Mesodermal cell (in vitro differentiated cells): ENCODE measurements at regions not wholly inside any gene's neighbourhood (a gene's known extent, or its start where the extent isn't known, plus 50 kb on each side); places are given as distances from the start of the nearest gene placed in this dataset.

Source experiments
- H3K27ac ChIP-seq: 2 replicates; pipeline ENCODE4 v1.7.0; 2013; ENCODE audit warnings: mild to moderate bottlenecking, low read depth, low read length, moderate library complexity; ENCODE audit not compliant: severe bottlenecking
- H3K36me3 ChIP-seq: 2 replicates; pipeline ENCODE4 v1.7.1; 2013; ENCODE audit warnings: mild to moderate bottlenecking, low read length, moderate library complexity; ENCODE audit not compliant: control insufficient read depth, insufficient read depth
- H3K4me1 ChIP-seq: one replicate; pipeline ENCODE4 v1.7.1; 2013; ENCODE audit warnings: mild to moderate bottlenecking, low read length; ENCODE audit not compliant: insufficient read depth, control insufficient read depth, poor library complexity, severe bottlenecking
- H3K4me3 ChIP-seq: 2 replicates; pipeline ENCODE4 v1.7.0; 2013; ENCODE audit warnings: low read length, control low read depth, mild to moderate bottlenecking; ENCODE audit not compliant: insufficient read depth, poor library complexity, severe bottlenecking; ENCODE audit errors: extremely low read depth
- H3K9me3 ChIP-seq: 2 replicates; pipeline ENCODE4 v1.7.1; 2013; ENCODE audit warnings: mild to moderate bottlenecking, low read length, moderate library complexity; ENCODE audit not compliant: control insufficient read depth
- WGBS, 2 experiments: methylation state at CpG; one replicate each; pipeline ENCODE4 v1.1.5; 2013; ENCODE audit warnings: missing lambda C conversion rate in 2 of 2; ENCODE audit not compliant: insufficient coverage in 2 of 2; 5-methylcytosine and 5-hydroxymethylcytosine counted together

GRCh38 chr4:127102361-127102760 lies 530.4 kb upstream of the INTU start:
- no CpG with 5 or more reads among the region's 1 CpG for WGBS, 2 experiments
- no peaks in the 10 kb centered on the region for H3K9me3 ChIP-seq
- no peaks in the 10 kb centered on the region for H3K36me3 ChIP-seq

GRCh38 chr4:127103681-127104115 lies 529.1 kb upstream of the INTU start:
- H3K4me3 ChIP-seq: no peak overlapping the region
- H3K27ac ChIP-seq: no peak overlapping the region
- no peaks in the 10 kb centered on the region for H3K9me3 ChIP-seq
- WGBS, 2 experiments: no CpG with 5 or more reads among the region's 3 CpGs
- H3K36me3 ChIP-seq: no peaks in the 10 kb centered on the region
- no peaks in the 10 kb centered on the region for H3K4me1 ChIP-seq

More at GRCh38 chr4:127102361-127102760, 530.4 kb upstream of the INTU start:
- no peaks in the 10 kb centered on the region for H3K4me1 ChIP-seq
- no peak overlapping the region for H3K4me3 ChIP-seq
- H3K27ac ChIP-seq: no peak overlapping the region

GRCh38 chr4:127113844-127114362 lies 518.9 kb upstream of the INTU start:
- Histone ChIP-seq H3K4me1 (no peaks in the 10 kb centered on the region), H3K9me3 (no peaks in the 10 kb centered on the region), H3K27ac (no peak overlapping the region), H3K4me3 (no peak overlapping the region), H3K36me3 (no peaks in the 10 kb centered on the region)

GRCh38 chr4:127118681-127119080 lies 514.1 kb upstream of the INTU start:
- H3K4me3 ChIP-seq: no peak overlapping the region
- no peaks in the 10 kb centered on the region for H3K9me3 ChIP-seq
- H3K4me1 ChIP-seq: no peaks in the 10 kb centered on the region
- H3K36me3 ChIP-seq: no peaks in the 10 kb centered on the region
- 40% methylated on average over 1 of the region's 3 CpGs; no CpG with 5 or more reads in 1 of the 2 experiments for WGBS, 2 experiments
- no peak overlapping the region for H3K27ac ChIP-seq

GRCh38 chr4:127120441-127121090 lies 512.2 kb upstream of the INTU start:
- 80 to 88% methylated on average over 1 to 2 of the region's 11 CpGs for WGBS, 2 experiments
- Histone ChIP-seq H3K4me3 (no peak overlapping the region), H3K27ac (no peak overlapping the region), H3K4me1 (no peaks in the 10 kb centered on the region), H3K36me3 (no peaks in the 10 kb centered on the region), H3K9me3 (no peaks in the 10 kb centered on the region)

GRCh38 chr4:127124919-127125318 lies 507.8 kb upstream of the INTU start:
- no peaks in the 10 kb centered on the region for H3K4me1 ChIP-seq
- no peaks in the 10 kb centered on the region for H3K36me3 ChIP-seq
- no peaks in the 10 kb centered on the region for H3K9me3 ChIP-seq
- no peak overlapping the region for H3K4me3 ChIP-seq
- H3K27ac ChIP-seq: no peak overlapping the region
- WGBS, 2 experiments: 57% methylated on average over 1 of the region's 2 CpGs; no CpG with 5 or more reads in 1 of the 2 experiments

GRCh38 chr4:127126718-127127117 lies 506.0 kb upstream of the INTU start:
- Histone ChIP-seq H3K4me1 (no peaks in the 10 kb centered on the region), H3K9me3 (no peaks in the 10 kb centered on the region), H3K4me3 (no peak overlapping the region), H3K27ac (no peak overlapping the region), H3K36me3 (no peaks in the 10 kb centered on the region)
- WGBS, 2 experiments: no CpG with 5 or more reads among the region's 1 CpG

- no CpG with 5 or more reads among the region's 2 CpGs for WGBS, 2 experiments
- H3K27ac ChIP-seq: no peak overlapping the region
- H3K36me3 ChIP-seq: no peaks in the 10 kb centered on the region
- no peaks in the 10 kb centered on the region for H3K4me1 ChIP-seq
- H3K9me3 ChIP-seq: no peaks in the 10 kb centered on the region
- H3K4me3 ChIP-seq: no peak overlapping the region
Measured at GRCh38 chr4:127131527-127131926, 501.2 kb upstream of the INTU start.

- Histone ChIP-seq H3K27ac (no peak overlapping the region), H3K4me3 (no peak overlapping the region), H3K36me3 (no peaks in the 10 kb centered on the region), H3K9me3 (no peaks in the 10 kb centered on the region), H3K4me1 (no peaks in the 10 kb centered on the region)
- WGBS, 2 experiments: 75 to 86% methylated on average over 1 to 2 of the region's 2 CpGs
Measured at GRCh38 chr4:127134490-127134889, 498.3 kb upstream of the INTU start.

GRCh38 chr4:127138586-127138985 lies 494.2 kb upstream of the INTU start:
- 100% methylated on average over 1 of the region's 4 CpGs; no CpG with 5 or more reads in 1 of the 2 experiments for WGBS, 2 experiments
- Histone ChIP-seq H3K36me3 (no peaks in the 10 kb centered on the region), H3K4me1 (no peaks in the 10 kb centered on the region), H3K27ac (no peak overlapping the region), H3K9me3 (no peaks in the 10 kb centered on the region), H3K4me3 (no peak overlapping the region)

- no peaks in the 10 kb centered on the region for H3K36me3 ChIP-seq
- no peak overlapping the region for H3K27ac ChIP-seq
- no peaks in the 10 kb centered on the region for H3K9me3 ChIP-seq
- 65 to 78% methylated on average over 3 to 4 of the region's 6 CpGs for WGBS, 2 experiments
- H3K4me3 ChIP-seq: no peak overlapping the region
- no peaks in the 10 kb centered on the region for H3K4me1 ChIP-seq
Measured at GRCh38 chr4:127139788-127140286, 492.9 kb upstream of the INTU start.
